ENCODE measurements at regions not wholly inside any gene's neighbourhood (a gene's known extent, or its start where the extent isn't known, plus 50 kb on each side); places are given as distances from the start of the nearest gene placed in this dataset.

GRCh38 chr15:62404194-62404985 lies 239.3 kb upstream of the C2CD4B start:
- no peak overlapping the region for H3K27ac ChIP-seq (ENCODE audit: low read length)
- H3K79me2 ChIP-seq (replicated peaks; ENCODE audit: insufficient read depth, low read length), result no peaks in the 10 kb centered on the region
- no peaks in the 10 kb centered on the region for H4K20me1 ChIP-seq (ENCODE audit: insufficient read depth)
- H3K9me2 ChIP-seq (ENCODE audit: insufficient read depth, low read length), result no peaks in the 10 kb centered on the region
- no peaks in the 10 kb centered on the region for H3K36me3 ChIP-seq (ENCODE audit: insufficient read depth, low read length)
- no peaks in the 10 kb centered on the region for H3K9me3 ChIP-seq (ENCODE audit: low read length)
- no peak overlapping the region for H3K4me2 ChIP-seq (ENCODE audit: low read length)
- no peaks in the 10 kb centered on the region for H3K27me3 ChIP-seq (ENCODE audit: insufficient read depth, low read depth, low read length)
- H3K4me3 ChIP-seq (ENCODE audit: low read length), result no peak overlapping the region
- H3F3A ChIP-seq (ENCODE audit: insufficient read depth, low read length, poor library complexity, severe bottlenecking), result no peaks in the 10 kb centered on the region
- TF ChIP-seq EP300 (conservative IDR thresholded peaks at IDR 0.05; ENCODE audit: poor library complexity, severe bottlenecking), result no peak
- no peak for TF ChIP-seq TAF1 (IDR thresholded peaks at IDR 0.05; ENCODE audit: low read depth)
- TF ChIP-seq, protein P1, sequence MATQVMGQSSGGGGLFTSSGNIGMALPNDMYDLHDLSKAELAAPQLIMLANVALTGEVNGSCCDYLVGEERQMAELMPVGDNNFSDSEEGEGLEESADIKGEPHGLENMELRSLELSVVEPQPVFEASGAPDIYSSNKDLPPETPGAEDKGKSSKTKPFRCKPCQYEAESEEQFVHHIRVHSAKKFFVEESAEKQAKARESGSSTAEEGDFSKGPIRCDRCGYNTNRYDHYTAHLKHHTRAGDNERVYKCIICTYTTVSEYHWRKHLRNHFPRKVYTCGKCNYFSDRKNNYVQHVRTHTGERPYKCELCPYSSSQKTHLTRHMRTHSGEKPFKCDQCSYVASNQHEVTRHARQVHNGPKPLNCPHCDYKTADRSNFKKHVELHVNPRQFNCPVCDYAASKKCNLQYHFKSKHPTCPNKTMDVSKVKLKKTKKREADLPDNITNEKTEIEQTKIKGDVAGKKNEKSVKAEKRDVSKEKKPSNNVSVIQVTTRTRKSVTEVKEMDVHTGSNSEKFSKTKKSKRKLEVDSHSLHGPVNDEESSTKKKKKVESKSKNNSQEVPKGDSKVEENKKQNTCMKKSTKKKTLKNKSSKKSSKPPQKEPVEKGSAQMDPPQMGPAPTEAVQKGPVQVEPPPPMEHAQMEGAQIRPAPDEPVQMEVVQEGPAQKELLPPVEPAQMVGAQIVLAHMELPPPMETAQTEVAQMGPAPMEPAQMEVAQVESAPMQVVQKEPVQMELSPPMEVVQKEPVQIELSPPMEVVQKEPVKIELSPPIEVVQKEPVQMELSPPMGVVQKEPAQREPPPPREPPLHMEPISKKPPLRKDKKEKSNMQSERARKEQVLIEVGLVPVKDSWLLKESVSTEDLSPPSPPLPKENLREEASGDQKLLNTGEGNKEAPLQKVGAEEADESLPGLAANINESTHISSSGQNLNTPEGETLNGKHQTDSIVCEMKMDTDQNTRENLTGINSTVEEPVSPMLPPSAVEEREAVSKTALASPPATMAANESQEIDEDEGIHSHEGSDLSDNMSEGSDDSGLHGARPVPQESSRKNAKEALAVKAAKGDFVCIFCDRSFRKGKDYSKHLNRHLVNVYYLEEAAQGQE (IDR thresholded peaks at IDR 0.05; ENCODE audit: borderline replicate concordance), result no peak
- TF ChIP-seq SMC3 (conservative IDR thresholded peaks at IDR 0.05; ENCODE audit: poor library complexity), result no peak
- no peak for TF ChIP-seq RAD21 (conservative IDR thresholded peaks at IDR 0.05)
- no peak for TF ChIP-seq POLR2AphosphoS5 (IDR thresholded peaks at IDR 0.05)
- no peak for TF ChIP-seq EZH2 (IDR thresholded peaks at IDR 0.05; ENCODE audit: borderline replicate concordance, insufficient read depth, low read length, poor library complexity, severe bottlenecking)
- TF ChIP-seq MXI1 (conservative IDR thresholded peaks at IDR 0.05; ENCODE audit: poor library complexity, severe bottlenecking), result no peak
- TF ChIP-seq, protein P2, sequence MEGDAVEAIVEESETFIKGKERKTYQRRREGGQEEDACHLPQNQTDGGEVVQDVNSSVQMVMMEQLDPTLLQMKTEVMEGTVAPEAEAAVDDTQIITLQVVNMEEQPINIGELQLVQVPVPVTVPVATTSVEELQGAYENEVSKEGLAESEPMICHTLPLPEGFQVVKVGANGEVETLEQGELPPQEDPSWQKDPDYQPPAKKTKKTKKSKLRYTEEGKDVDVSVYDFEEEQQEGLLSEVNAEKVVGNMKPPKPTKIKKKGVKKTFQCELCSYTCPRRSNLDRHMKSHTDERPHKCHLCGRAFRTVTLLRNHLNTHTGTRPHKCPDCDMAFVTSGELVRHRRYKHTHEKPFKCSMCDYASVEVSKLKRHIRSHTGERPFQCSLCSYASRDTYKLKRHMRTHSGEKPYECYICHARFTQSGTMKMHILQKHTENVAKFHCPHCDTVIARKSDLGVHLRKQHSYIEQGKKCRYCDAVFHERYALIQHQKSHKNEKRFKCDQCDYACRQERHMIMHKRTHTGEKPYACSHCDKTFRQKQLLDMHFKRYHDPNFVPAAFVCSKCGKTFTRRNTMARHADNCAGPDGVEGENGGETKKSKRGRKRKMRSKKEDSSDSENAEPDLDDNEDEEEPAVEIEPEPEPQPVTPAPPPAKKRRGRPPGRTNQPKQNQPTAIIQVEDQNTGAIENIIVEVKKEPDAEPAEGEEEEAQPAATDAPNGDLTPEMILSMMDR (IDR thresholded peaks at IDR 0.05; ENCODE audit: poor library complexity, severe bottlenecking), result no peak
- no peak overlapping the region for H2AFZ ChIP-seq (ENCODE audit: low read depth, low read length)
- no peak overlapping the region for H3K9ac ChIP-seq (ENCODE audit: low read length)

GRCh38 chr15:62406305-62406891 lies 241.3 kb upstream of the C2CD4B start:
- Histone ChIP-seq H2AFZ (ENCODE audit: low read depth, low read length) (no peak overlapping the region), H3K27ac (ENCODE audit: low read length) (no peak overlapping the region), H3K9ac (ENCODE audit: low read length) (no peak overlapping the region), H4K20me1 (ENCODE audit: insufficient read depth) (no peaks in the 10 kb centered on the region), H3K36me3 (ENCODE audit: insufficient read depth, low read length) (no peaks in the 10 kb centered on the region), H3K27me3 (ENCODE audit: insufficient read depth, low read depth, low read length) (no peaks in the 10 kb centered on the region), H3K4me2 (ENCODE audit: low read length) (no peak overlapping the region), H3K79me2 (replicated peaks; ENCODE audit: insufficient read depth, low read length) (no peaks in the 10 kb centered on the region), H3K4me3 (ENCODE audit: low read length) (no peak overlapping the region), H3K9me3 (ENCODE audit: low read length) (no peaks in the 10 kb centered on the region), H3K9me2 (ENCODE audit: insufficient read depth, low read length) (no peaks in the 10 kb centered on the region), H3F3A (ENCODE audit: insufficient read depth, low read length, poor library complexity, severe bottlenecking) (no peaks in the 10 kb centered on the region)
- TF ChIP-seq POLR2AphosphoS5 (IDR thresholded peaks at IDR 0.05) (no peak), SMC3 (conservative IDR thresholded peaks at IDR 0.05; ENCODE audit: poor library complexity) (no peak), TAF1 (IDR thresholded peaks at IDR 0.05; ENCODE audit: low read depth) (no peak)
- TF ChIP-seq, protein P2 (IDR thresholded peaks at IDR 0.05; ENCODE audit: poor library complexity, severe bottlenecking), result no peak
